SJCRH30 (cell line): ENCODE measurements at regions not wholly inside any gene's neighbourhood (a gene's known extent, or its start where the extent isn't known, plus 50 kb on each side); places are given as distances from the start of the nearest gene placed in this dataset.

ENCODE experiments used
- DNase-seq, 2 experiments: peaks; one replicate each; pipeline ENCODE4 v3.0.0-alpha.2; 2015 to 2020
- H3K27ac ChIP-seq: fragments of 250-450 bp; sonication (Bioruptor Pico); 2 replicates; pipeline ENCODE4 v1.5.1; 2020; ENCODE audit warnings: mild to moderate bottlenecking, moderate library complexity
- H3K27me3 ChIP-seq: fragments of 250-450 bp; sonication (Bioruptor Pico); 2 replicates; pipeline ENCODE4 v1.5.1; 2020; ENCODE audit warnings: mild to moderate bottlenecking, moderate library complexity
- H3K36me3 ChIP-seq: fragments of 250-450 bp; sonication (Bioruptor Pico); 2 replicates; pipeline ENCODE4 v1.5.1; 2020; ENCODE audit warnings: mild to moderate bottlenecking, moderate library complexity
- H3K4me1 ChIP-seq: fragments of 250-450 bp; sonication (Bioruptor Pico); 2 replicates; pipeline ENCODE4 v1.5.1; 2020; ENCODE audit warnings: mild to moderate bottlenecking, moderate library complexity
- H3K4me3 ChIP-seq: fragments of 250-450 bp; sonication (Bioruptor Pico); 2 replicates; pipeline ENCODE4 v1.5.1; 2020; ENCODE audit warnings: mild to moderate bottlenecking, moderate library complexity
- H3K9me3 ChIP-seq: fragments of 250-450 bp; sonication (Bioruptor Pico); replicated peaks from 2 replicates; pipeline ENCODE4 v1.5.1; 2020; ENCODE audit warnings: mild to moderate bottlenecking, moderate library complexity

DNA sequence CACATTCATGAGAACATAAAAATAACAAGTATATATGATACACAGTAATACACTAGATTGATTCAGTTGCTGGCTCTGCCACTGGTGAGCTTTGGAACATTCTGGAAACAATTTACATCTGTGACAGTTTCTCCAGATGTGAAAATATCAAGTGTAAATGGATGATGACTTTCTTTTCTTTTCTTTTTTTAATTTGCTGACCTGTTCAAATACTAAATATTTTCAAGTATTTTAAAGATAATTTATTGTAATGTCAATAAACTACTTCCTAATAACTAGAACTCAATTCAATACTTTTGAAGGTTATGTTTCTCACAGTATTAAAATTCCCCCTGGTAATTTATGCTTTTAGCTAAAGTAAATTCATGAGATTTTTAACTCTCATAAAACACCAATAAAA is 180.3 kb downstream of the CRPPA start:
- no peaks in the 10 kb centered on the region for H3K9me3 ChIP-seq
- H3K4me3 ChIP-seq = no peak overlapping the region
- no peak for DNase-seq
- no peak overlapping the region for H3K27ac ChIP-seq
- H3K36me3 ChIP-seq = no peaks in the 10 kb centered on the region
- H3K4me1 ChIP-seq = no peaks in the 10 kb centered on the region
- no peaks in the 10 kb centered on the region for H3K27me3 ChIP-seq

DNA sequence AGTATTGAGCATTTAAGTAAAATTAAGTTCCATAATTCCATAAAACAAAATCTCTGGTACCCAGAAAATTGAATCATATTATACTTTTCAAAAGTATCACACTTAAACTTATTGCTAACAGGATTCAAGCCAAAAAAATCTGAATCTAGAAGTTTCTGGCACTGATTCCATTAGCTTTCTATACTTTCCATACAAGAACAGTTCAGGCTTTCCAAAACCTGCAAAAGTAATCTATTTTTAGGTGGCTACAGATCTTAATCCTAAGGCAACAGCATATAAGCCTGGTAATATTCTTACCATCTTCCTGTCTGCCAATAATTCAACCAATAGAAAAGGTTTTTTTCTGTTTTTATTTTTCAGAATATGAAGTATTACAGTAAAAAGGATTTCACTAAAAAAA is 185.0 kb downstream of the CRPPA start:
- no peak for DNase-seq
- Histone ChIP-seq H3K27me3 (no peaks in the 10 kb centered on the region), H3K4me1 (no peaks in the 10 kb centered on the region), H3K9me3 (peaks cover 6% of the 10 kb centered on the region; the same call in 1 of the 2 replicates), H3K27ac (no peak overlapping the region), H3K36me3 (no peaks in the 10 kb centered on the region), H3K4me3 (no peak overlapping the region)

DNA sequence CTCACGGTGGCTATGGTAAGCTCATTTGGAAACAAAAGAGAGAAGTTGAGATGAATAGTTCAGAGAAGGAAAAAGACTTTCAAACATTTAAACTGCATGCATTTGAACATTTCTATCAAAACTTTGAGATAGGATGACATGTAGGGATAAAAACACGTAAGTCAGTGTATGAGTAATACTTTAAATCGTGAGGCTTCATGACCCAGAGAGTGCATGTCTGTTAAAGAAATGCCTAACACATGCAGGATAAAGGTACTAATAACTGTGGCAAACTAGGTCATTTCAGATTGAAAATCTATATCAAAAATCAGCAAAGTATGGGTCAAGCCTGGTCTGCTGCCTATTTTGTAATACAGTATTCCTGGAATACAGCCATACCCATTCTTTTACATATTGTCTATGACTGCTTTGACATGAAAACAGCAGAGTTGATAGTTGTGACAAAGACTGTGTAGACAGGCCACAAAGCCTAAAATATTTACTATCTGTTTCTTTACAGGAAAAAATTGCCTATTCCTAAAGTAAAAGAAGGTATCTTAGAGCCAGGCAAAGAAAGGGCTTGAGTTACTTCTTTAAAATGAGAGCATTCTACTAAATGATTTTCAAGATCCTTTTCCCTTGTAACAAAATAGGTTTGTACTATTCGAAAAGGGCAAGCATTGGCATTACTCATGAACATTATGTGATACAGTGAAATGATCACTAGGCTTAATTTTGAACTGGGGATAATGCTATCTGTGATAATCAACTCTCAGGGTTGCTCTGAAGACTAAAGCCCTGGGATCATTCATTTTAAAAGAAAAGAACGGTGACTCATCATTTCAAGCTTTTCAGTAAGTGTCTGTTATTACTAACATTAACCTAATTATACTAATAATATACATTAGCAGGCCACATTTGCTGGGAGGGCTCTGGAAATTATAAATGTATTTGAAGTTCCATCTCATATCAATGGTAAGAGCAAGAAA is 185.9 kb downstream of the CRPPA start:
- no peaks in the 10 kb centered on the region for H3K27me3 ChIP-seq
- no peak for DNase-seq
- H3K27ac ChIP-seq = no peak overlapping the region
- H3K9me3 ChIP-seq = peaks cover 9% of the 10 kb centered on the region; the same call in 1 of the 2 replicates
- no peaks in the 10 kb centered on the region for H3K36me3 ChIP-seq
- H3K4me1 ChIP-seq = no peaks in the 10 kb centered on the region
- no peak overlapping the region for H3K4me3 ChIP-seq

DNA sequence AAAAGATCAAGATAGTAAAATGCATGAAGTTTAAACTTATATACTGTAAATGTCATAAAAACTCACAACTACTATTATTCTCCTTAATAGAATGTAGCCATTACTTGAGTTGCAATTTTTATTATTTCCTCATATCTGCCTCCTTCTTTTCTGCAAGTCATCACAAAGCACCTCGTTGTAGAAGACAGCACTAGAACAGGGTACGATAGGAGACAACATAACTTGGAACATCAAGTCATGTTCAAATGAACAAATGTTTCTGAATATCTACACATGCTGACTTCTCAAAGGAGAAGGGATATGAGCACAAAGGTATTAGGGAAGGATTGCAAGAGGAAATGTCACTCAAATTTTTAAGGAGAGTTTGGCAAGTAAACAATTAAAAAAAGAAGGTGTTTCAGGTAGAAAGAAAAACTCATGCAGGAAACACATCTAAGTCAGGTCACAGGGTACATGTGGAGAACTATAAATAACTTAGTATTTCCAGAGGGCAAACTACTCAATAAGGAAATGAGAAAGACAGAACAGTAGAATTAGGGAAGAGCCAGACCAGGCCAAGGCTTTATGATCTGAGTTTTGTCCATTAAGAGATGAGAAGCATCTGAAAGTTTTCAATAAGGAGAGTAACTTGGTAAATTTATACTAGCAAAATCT is 186.7 kb downstream of the CRPPA start:
- no peaks in the 10 kb centered on the region for H3K4me1 ChIP-seq
- no peak overlapping the region for H3K27ac ChIP-seq
- H3K9me3 ChIP-seq = peaks cover 17% of the 10 kb centered on the region
- no peak for DNase-seq
- H3K27me3 ChIP-seq = no peaks in the 10 kb centered on the region
- no peaks in the 10 kb centered on the region for H3K36me3 ChIP-seq
- no peak overlapping the region for H3K4me3 ChIP-seq

DNA sequence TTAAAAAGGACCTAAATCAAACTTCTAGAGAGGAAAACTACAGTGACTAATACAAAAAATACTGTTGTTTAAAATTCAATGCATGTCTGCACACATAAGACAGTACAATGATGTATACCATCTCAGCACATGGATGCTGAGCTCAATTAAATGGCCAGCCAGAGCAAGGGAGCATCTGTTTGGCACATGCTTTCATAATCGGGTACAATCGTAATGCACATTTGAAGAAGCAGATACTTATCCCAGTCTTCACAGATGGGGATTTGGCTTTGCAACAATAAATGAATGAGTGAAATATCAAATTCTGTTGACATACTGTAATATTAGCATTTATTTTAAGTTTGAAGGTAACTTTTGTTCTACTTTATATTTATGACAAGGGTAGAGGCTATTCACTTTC is 187.8 kb downstream of the CRPPA start:
- no peaks in the 10 kb centered on the region for H3K36me3 ChIP-seq
- H3K4me1 ChIP-seq = no peaks in the 10 kb centered on the region
- no peak overlapping the region for H3K27ac ChIP-seq
- no peak for DNase-seq
- H3K4me3 ChIP-seq = no peak overlapping the region
- H3K27me3 ChIP-seq = no peaks in the 10 kb centered on the region
- peaks cover 23% of the 10 kb centered on the region for H3K9me3 ChIP-seq

DNA sequence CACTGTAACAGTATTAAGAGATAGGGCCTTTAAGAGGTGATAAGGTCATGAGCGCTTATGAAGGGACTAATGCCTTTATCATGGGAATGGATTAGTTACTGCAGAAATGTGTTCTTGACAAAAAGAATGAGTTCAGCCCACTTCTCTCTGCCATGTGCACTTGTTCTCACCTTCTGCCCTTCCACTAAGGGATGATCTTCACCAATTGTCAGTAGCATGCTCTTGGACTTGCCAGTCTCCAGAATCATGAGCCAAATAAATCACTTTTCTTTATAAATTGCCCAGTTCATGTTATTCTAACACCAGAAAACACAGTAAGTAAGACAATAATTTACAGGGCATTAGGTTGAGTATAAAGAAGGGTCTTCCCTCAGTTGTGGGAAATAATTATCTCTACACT is 189.1 kb downstream of the CRPPA start:
- Histone ChIP-seq H3K27ac (no peak overlapping the region), H3K4me3 (no peak overlapping the region), H3K36me3 (no peaks in the 10 kb centered on the region), H3K9me3 (peaks cover 23% of the 10 kb centered on the region), H3K4me1 (no peaks in the 10 kb centered on the region), H3K27me3 (no peaks in the 10 kb centered on the region)
- no peak for DNase-seq

DNA sequence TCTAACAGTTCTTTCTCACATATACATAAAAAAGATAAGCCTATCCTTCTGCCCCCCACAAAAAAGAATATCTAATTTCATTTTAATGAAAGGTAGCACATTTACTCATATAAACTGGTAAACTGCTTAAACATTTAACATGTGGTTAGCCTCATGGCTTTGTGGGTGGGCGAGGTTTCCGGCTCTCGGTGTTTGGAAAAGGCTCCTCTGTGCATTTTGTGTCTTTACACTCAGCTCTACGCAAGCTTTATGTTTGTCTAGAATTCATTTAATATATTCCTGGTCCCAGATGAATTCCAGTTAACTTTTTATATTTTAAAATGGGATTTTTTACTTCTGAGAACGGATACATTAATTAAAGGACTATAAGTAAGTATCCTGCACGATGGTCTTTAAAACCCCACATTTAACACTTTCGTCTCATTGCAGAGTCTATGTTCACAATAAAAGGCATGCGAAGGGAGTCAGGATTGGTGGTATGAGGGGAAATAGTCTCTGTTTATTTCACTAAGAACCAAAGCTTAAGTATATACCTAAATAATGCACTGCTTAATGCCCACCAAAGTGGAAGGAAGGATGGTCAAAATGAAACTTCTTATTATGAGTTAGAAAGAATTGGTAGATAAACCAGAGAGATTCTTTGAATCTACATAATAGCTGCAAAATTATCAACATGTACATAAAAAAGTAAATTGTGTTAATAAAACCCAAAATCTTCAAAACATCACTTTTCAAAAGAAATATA is 197.2 kb downstream of the CRPPA start:
- Histone ChIP-seq H3K4me3 (peak overlapping the region; percentile 10; the same call in 1 of the 2 replicates), H3K27ac (no peak overlapping the region), H3K36me3 (no peaks in the 10 kb centered on the region; the same call in 1 of the 2 replicates), H3K4me1 (0 out of 2 replicates have a peak, but pooled peaks cover 5% of the 10 kb centered on the region), H3K9me3 (peaks cover 9% of the 10 kb centered on the region; the same call in 1 of the 2 replicates), H3K27me3 (no peaks in the 10 kb centered on the region)
- peak; percentile 19 to 49 for DNase-seq

DNA sequence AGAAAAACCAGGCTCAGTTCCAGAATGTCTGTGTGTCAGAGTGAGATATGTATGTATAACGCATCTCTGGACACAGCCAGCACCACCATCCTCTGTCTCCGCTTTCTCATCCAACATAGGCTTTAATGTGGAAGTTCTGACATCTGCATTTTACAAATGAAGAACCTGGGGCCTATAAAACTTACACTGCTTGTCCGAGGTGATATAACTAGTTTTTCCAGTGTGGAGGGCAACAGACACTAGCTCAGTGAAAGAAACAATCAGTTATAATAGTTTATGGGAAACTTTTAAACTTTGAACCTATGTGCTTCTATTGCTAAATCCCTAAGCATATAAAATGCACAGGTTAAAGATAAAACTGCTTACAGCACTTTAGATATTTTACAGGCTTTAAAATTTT is 208.7 kb downstream of the CRPPA start:
- Histone ChIP-seq H3K9me3 (no peaks in the 10 kb centered on the region; the same call in 1 of the 2 replicates), H3K4me3 (no peak overlapping the region), H3K4me1 (no peaks in the 10 kb centered on the region), H3K27me3 (no peaks in the 10 kb centered on the region), H3K36me3 (no peaks in the 10 kb centered on the region; the same call in 1 of the 2 replicates), H3K27ac (no peak overlapping the region)
- no peak for DNase-seq

DNA sequence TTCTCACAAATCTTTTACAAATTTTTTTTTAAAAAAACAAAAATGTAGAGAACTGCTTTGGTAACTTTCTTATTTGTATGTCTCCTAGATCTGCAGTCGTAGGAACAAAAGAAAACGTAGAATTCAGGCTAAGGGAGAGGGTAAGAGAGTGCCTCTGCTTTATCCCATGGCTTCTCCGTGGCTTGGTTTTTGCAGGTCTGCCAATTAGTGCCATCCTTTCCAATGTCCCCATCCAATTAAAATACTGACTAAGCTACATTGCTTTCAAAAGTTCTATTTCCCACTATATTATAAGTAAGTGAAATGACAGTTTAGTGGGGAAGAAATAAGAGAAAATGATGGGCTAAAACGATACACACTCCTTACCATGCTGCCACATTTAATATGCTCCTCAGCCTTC is 209.3 kb downstream of the CRPPA start:
- Histone ChIP-seq H3K36me3 (no peaks in the 10 kb centered on the region; the same call in 1 of the 2 replicates), H3K27me3 (no peaks in the 10 kb centered on the region), H3K27ac (no peak overlapping the region), H3K9me3 (no peaks in the 10 kb centered on the region; the same call in 1 of the 2 replicates), H3K4me3 (no peak overlapping the region), H3K4me1 (no peaks in the 10 kb centered on the region; the same call in 1 of the 2 replicates)
- DNase-seq = no peak

DNA sequence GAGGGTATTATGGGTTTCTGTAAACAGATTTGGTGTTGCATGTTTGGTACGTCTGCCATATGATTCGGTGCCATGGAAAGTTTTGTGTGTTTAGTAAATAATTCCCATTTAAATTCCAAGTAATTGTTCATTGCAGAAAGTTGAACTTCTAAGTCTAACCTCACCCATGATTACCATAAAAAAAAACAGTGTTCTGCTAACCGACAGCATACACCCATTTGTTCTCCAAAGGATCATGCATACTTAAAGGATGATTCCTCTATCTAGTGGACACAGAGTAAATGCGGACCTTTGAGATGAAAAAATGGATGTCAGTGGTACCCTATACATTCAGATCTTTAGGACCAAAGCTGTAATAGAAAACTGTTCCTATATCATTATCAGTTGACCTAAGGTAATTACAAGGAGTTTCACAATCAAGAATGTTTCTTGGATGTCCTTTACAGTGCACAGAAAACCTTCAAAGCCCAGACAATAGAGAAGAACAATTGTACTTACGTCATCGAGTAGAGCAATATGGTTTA is 209.9 kb downstream of the CRPPA start:
- H3K27ac ChIP-seq = no peak overlapping the region
- H3K4me1 ChIP-seq = no peaks in the 10 kb centered on the region; the same call in 1 of the 2 replicates
- H3K27me3 ChIP-seq = no peaks in the 10 kb centered on the region
- H3K36me3 ChIP-seq = no peaks in the 10 kb centered on the region; the same call in 1 of the 2 replicates
- no peak overlapping the region for H3K4me3 ChIP-seq
- no peak for DNase-seq
- H3K9me3 ChIP-seq = no peaks in the 10 kb centered on the region; the same call in 1 of the 2 replicates

DNA sequence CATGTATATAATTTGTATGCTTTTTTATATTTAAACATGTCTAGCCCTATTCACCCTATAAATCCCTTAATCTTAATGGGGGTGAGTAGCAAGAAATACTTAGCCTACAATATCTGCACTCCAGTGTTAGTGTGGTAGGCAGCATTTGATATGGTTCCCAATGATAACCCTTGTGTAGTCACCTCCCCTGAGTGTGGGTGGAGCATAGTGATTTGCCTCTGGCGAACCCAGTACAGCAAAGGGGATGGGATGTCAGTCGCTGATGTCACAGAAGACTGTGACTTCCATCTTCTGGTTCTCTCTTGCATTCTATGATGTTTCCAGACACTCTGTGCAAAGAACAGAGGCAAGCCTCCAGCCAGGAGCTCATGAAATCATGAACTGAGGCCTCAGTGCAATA is 211.2 kb downstream of the CRPPA start:
- H3K9me3 ChIP-seq = no peaks in the 10 kb centered on the region; the same call in 1 of the 2 replicates
- H3K27ac ChIP-seq = no peak overlapping the region
- no peak for DNase-seq
- H3K36me3 ChIP-seq = no peaks in the 10 kb centered on the region
- no peaks in the 10 kb centered on the region for H3K27me3 ChIP-seq
- H3K4me3 ChIP-seq = no peak overlapping the region
- no peaks in the 10 kb centered on the region; the same call in 1 of the 2 replicates for H3K4me1 ChIP-seq

DNA sequence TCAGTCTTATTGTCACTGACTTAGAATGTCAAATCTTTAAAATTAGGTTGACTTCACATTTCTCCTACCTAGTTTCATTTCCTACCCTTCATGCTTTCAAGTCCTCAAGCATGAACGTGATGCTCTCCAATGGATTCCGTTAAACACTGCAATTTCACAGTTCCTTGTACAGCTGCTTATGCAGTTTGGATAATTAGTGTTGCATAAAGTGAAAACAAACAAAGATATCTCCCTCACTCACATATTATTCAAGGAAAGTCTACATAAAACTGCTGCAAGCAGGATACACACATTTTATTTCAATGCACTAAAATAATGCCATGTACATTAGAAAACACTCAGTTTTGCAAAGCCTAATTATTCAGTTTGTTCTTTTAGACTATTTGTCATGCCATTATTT is 214.0 kb downstream of the CRPPA start:
- DNase-seq = peak in 1 of 2 experiments; percentile 15
- Histone ChIP-seq H3K9me3 (no peaks in the 10 kb centered on the region; the same call in 1 of the 2 replicates), H3K4me3 (no peak overlapping the region), H3K27me3 (no peaks in the 10 kb centered on the region), H3K36me3 (no peaks in the 10 kb centered on the region), H3K27ac (no peak overlapping the region), H3K4me1 (no peaks in the 10 kb centered on the region; the same call in 1 of the 2 replicates)

DNA sequence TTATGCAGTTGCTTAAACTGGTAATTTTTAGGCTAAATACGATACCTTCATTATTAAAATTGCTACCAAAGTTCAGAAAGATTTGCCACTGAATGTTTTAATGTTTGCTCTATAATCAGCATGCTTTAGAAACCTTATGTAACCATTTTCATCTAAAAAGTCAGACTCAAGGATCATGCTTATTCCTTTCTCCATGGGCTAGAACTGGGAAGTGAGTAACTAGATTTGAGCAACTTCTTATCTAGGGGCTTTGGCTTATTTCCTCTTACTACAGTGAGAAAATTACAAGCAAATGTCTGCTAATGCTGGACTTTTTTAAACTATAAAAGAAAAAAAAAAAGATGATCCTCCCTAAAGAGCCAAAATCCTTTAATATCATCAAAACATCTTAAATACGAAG is 215.9 kb downstream of the CRPPA start:
- H3K4me3 ChIP-seq = no peak overlapping the region
- H3K27me3 ChIP-seq = no peaks in the 10 kb centered on the region
- no peaks in the 10 kb centered on the region; the same call in 1 of the 2 replicates for H3K9me3 ChIP-seq
- no peak for DNase-seq
- H3K27ac ChIP-seq = no peak overlapping the region
- no peaks in the 10 kb centered on the region; the same call in 1 of the 2 replicates for H3K4me1 ChIP-seq
- H3K36me3 ChIP-seq = no peaks in the 10 kb centered on the region

DNA sequence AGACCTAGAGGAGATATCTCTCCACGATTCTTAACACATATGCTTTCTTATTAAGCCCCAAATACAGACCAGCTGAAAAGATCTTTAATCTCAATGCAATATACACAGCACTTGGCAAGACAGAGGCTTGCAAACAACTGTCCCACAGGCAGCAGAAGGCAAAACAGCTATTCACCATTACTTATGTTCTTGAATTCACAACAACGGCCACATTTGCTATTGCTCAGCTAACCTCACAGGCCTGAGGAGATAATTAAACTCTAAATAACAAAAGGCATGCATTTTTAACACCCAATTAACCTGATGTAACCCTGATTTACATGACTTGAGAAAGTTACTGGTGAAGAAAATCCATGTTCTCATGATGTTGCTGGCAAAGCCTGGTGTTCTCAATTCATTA is 216.4 kb downstream of the CRPPA start:
- no peak for DNase-seq
- H3K27me3 ChIP-seq = no peaks in the 10 kb centered on the region
- H3K4me3 ChIP-seq = no peak overlapping the region
- no peaks in the 10 kb centered on the region for H3K36me3 ChIP-seq
- no peaks in the 10 kb centered on the region; the same call in 1 of the 2 replicates for H3K4me1 ChIP-seq
- H3K27ac ChIP-seq = no peak overlapping the region
- no peaks in the 10 kb centered on the region; the same call in 1 of the 2 replicates for H3K9me3 ChIP-seq
